ENCODE measurements at regions not wholly inside any gene's neighbourhood (a gene's known extent, or its start where the extent isn't known, plus 50 kb on each side); places are given as distances from the start of the nearest gene placed in this dataset.

GRCh38 chr13:22594041-22594440, 586.7 kb upstream of the SGCG start:
- intact Hi-C loops (cut with micrococcal nuclease): no loop called here

GRCh38 chr13:22596171-22596863, 584.5 kb upstream of the SGCG start:
- intact Hi-C loops (cut with micrococcal nuclease): no loop called here

GRCh38 chr13:22599156-22599555, 581.6 kb upstream of the SGCG start:
- intact Hi-C loops (cut with micrococcal nuclease): no loop called here

GRCh38 chr13:22618002-22618401, 562.8 kb upstream of the SGCG start:
- intact Hi-C loops (cut with micrococcal nuclease): no loop called here

- intact Hi-C loops (cut with micrococcal nuclease): no loop called here
These were observed 555.1 kb upstream of the SGCG start for GRCh38 chr13:22625691-22626090.

GRCh38 chr13:22629374-22629773, 551.4 kb upstream of the SGCG start:
- intact Hi-C loops (cut with micrococcal nuclease): no loop called here

GRCh38 chr13:22642088-22642487, 538.7 kb upstream of the SGCG start:
- intact Hi-C loops (cut with micrococcal nuclease): no loop called here

- intact Hi-C loops (cut with micrococcal nuclease): no loop called here
These were observed 535.8 kb upstream of the SGCG start for GRCh38 chr13:22644941-22645340.

GRCh38 chr13:22647156-22647850, 533.5 kb upstream of the SGCG start:
- intact Hi-C loops (cut with micrococcal nuclease): no loop called here

- intact Hi-C loops (cut with micrococcal nuclease): no loop called here
These were observed 532.4 kb upstream of the SGCG start for GRCh38 chr13:22648320-22648801.

GRCh38 chr13:22652796-22653195, 528.0 kb upstream of the SGCG start:
- intact Hi-C loops (cut with micrococcal nuclease): no loop called here

- intact Hi-C loops (cut with micrococcal nuclease): no loop called here
These were observed 526.9 kb upstream of the SGCG start for GRCh38 chr13:22653866-22654265.

- intact Hi-C loops (cut with micrococcal nuclease): no loop called here
These were observed 525.5 kb upstream of the SGCG start for GRCh38 chr13:22655106-22655852.

GRCh38 chr13:22662771-22663170, 518.0 kb upstream of the SGCG start:
- intact Hi-C loops (cut with micrococcal nuclease): no loop called here

GRCh38 chr13:22665506-22665905, 515.3 kb upstream of the SGCG start:
- intact Hi-C loops (cut with micrococcal nuclease): no loop called here

GRCh38 chr13:22690756-22691155, 490.0 kb upstream of the SGCG start:
- intact Hi-C loops (cut with micrococcal nuclease): no loop called here

- intact Hi-C loops (cut with micrococcal nuclease): no loop called here
These were observed 487.1 kb upstream of the SGCG start for GRCh38 chr13:22693691-22694090.

- intact Hi-C loops (cut with micrococcal nuclease): no loop called here
These were observed 484.3 kb upstream of the SGCG start for GRCh38 chr13:22696433-22696832.

- intact Hi-C loops (cut with micrococcal nuclease): no loop called here
These were observed 482.3 kb upstream of the SGCG start for GRCh38 chr13:22698467-22698866.

- intact Hi-C loops (cut with micrococcal nuclease): no loop called here
These were observed 480.4 kb upstream of the SGCG start for GRCh38 chr13:22700246-22700887.

- intact Hi-C loops (cut with micrococcal nuclease): no loop called here
These were observed 477.1 kb upstream of the SGCG start for GRCh38 chr13:22703601-22704209.
